Stimulated activated CD8-positive, alpha-beta memory T cell treated with anti-CD3 and anti-CD28 coated beads, Interleukin-15, amount 100 ng/mL, for 24 hours (primary cell): ENCODE measurements at regions not wholly inside any gene's neighbourhood (a gene's known extent, or its start where the extent isn't known, plus 50 kb on each side); places are given as distances from the start of the nearest gene placed in this dataset.

Experiments
- DNase-seq: peaks from one replicate; pipeline ENCODE4 v3.0.0-alpha.2; 2020; ENCODE audit warnings: low read depth

DNA sequence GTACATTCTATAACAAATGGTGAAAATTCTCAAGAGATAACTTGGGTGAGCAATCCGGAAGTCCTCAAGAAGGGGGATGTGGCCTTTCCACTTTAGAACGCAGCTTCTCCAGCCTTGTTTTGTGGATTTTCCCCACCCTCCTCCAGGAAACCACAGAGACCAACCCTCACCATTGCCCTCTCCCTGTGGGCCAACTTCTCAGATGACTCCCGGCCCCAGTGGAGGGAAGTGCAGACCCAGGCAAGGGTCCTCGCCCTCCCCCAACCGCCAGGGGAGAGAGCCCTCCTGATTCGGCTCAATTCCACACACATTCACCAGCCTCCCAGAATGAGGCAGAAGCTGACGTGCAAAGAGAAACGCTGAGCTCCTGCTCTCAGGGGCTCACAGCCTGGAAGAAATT is 277.2 kb downstream of the EIPR1 start:
- DNase-seq = no peak

DNA sequence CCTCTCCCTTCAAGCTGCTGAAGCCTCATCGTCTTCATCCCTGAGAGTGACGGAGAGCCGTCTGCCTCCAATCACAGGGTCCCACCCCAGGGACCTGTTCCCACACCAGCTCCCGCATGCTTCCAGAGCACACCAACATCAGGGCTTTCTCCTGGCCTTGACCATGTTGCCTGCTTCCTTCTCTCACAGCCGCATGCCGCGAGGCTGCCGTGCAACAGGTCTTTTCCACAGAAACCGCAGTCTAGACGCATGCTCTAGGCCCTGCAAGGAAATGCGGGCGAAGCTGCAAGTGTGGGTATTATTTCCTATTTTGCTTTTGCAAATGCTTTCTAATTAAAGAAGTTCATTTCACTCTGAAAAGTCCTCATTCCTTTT is 277.8 kb downstream of the EIPR1 start:
- DNase-seq = no peak

DNA sequence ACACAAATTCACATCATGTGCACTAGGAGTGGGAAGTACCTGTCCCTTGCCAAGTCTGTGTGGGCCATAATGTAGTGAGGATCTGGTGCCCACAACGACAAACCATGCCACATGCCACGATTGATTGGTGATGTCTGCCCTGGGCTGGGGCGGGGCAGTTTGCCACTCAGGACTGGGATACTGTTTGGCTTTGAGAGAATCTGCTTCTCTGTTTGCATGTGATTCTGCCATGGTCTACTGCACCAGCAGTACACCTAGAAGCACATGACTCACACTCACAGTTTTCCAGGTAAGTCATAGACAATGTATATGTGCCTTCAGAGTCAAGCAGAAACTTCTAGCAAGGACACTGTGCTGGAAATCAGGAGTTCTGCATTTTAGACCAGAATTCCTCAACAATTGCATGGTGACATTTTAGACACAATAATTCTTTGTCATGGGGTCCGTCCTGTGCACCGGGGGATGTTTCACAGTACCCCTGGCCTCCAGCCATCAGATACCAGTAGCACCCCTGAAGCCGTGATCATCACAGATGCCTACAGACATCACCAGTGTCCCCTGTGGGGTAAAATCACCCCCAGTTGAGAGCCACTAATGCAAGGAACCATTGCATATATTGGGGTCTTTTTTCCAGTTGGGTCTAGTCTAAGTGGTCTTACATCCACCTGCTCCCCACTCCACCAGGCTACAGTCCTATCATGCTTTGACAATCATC is 278.3 kb downstream of the EIPR1 start:
- DNase-seq = no peak

DNA sequence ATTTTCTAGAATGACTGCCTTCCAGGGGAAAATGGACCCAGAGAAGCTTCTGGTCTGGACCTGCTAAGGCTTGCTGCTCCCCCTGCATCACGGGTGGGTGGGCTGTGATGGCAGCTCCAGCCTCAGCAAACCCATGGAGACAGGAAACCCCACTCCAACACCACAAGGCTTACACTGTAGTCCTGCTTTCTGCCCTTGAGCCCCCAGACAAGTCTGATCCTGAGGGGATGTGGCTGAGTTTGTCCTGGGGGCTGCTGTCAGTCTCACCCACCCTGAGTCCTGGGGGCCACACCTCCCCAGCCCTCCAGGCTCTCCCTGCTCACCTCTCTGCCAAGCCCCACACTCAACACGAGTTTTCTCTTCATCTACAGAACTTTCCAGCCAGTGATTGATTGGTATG is 279.4 kb downstream of the EIPR1 start:
- no peak for DNase-seq

DNA sequence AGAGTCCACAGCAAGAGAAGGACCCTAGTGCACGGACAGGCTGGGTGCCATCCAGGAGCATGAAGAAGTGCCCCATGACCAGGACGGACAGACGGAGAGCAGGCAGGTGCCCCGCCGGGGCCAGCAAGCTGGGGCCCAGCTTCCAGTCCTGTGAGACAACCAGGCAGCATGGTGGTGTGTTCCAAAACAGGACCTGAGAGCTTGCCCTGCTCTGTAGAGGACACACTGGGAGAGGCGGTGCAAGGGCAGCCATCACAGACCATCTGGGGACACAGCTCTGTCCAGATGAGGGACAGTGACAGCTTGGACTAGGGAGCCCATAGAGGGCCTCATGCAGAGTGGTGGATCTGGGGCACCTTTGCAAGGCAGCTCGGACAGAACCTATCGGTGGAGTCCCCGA is 279.8 kb downstream of the EIPR1 start:
- DNase-seq = no peak

DNA sequence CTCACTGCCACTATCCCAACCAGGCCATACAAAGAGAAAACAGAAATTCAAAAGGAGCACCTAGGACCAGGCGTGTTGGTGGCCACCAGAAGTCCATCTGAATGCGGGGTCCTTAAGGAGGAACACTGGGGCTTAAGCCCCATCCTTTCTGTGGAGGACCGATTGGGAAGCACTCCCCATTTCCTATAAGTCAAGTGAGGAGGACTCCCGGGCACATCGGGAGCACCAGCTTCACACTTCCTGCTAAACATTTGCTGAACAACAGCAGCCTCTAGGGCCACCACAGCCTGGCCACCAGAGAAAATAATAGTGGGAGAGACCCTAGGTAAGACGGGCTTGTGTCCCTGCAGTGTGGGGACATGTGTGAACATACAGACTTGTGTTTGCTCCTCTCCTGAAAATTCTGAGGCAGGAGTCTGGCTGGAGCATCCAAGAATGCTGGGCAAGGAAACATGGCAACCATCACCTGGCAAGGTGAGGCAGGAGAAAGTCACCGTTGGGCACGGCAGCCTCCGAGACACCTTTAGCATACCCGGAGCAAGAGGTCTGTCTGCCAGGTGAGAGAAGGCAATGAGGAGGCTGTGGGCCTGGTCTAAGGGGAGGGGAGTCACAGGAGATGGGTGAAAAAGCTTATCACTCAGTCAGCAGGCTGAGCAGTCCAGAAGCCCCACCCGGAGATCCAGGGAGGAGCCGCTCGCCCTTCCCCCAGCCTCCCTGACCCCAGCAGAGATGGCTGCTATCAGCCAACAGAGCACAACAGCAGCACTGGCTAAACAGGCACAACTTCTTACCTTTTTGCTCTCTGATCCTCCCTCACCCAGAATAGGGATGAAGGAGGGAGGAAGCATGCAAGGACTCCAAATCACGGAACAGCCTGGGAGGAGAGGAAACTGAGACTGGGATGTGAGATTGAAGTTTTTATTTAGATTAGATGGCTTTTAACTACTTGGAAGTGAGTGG is 282.3 kb downstream of the EIPR1 start:
- DNase-seq = no peak

DNA sequence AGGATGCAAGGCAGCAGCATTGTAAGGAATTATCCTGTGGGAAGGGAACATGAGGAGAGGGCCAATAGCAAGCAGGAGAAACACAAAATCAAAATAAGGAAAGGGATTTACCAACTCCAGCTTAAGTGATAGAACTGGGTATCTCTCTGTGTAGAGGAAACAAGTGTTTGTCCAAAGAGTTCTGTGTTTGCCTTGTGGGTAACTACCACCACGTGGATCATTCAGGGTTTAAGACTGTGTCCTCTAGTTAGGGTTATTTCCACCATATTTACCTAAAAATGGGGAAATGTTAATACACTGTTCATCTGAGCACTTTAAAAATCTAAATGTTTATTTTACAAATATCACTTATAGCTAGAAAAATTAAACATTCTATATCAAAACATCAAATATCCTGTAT is 283.3 kb downstream of the EIPR1 start:
- no peak for DNase-seq

DNA sequence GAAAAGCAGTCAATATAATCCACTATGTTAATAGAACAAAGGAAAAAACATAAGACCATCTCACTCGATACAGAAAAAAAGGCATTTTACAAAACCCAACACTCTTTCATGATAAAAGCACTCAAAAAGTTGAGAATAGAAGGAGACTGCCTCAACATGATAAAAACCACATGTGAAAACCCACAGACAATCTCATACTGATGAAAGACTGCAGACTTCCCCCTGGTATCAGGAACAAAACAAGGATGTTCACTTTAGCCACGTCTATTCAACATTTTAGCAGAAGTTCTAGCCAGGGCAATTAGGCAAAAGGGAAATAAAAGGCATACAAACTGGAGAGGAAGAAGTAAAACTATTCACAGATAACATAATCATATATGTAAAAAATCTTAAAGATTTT is 285.9 kb downstream of the EIPR1 start:
- no peak for DNase-seq

DNA sequence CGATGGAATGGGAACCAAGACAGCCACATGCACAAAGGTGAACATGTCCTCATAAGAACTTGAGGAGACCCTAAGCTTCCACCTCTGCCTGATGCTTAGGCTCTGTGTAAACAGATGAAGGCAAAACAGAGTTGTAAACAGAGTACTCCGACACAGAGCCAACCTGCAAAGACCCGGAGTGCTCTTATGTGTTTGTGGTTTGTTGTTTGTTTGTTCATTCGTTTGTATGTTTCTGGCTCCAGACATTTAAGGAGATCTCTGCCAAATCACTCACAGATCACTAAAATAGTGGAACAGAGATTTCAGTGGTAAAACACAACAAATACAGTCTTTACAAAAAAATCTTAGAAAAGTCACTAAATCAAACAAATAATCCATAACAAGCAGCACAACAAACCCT is 294.9 kb downstream of the EIPR1 start:
- DNase-seq = no peak

DNA sequence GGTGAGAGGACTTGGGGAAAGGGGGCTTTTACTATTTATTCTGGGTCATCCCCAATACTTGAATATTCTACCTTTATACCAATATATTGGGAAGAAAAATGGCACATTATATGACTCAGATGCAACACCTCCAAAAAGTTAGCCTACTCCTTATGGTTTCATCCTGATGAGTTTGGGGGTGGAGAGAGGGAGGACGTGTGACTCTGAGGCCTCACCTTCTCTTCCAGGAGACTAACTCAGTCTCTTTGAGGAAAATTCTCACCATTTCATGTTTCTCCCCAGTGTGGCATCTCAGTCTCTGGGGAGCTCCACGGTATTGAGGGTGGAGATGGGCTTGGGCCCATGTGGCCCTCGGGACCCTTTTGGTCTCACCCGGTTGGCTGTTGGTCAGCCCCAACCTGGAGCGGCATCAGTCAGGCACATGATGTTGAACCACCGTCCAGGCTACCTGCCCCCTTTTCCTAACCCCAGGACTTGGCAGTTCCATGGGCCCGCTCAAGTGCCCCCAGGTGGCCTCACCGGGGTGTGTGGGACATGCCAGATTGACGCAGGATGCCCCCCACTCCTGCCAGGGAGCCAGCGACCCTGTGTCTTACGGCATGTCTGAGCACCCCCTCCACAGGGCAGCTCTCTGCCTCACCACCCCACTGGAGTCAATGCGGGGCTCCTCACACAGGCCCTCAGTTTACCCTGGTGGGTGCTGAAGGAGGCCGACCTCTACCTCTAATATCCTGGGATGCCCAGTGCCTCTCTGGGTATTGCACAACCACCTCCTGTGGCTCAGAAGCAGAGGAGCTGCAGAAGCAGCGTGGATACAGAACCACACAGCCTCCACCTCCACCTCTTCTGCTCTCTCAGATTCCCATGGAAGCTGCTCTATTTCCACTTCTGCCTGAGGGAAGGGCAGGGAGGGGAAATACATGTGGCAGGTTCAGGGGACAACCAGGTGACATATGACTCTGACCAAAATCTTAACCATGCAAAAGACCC is 297.4 kb downstream of the EIPR1 start:
- no peak for DNase-seq

DNA sequence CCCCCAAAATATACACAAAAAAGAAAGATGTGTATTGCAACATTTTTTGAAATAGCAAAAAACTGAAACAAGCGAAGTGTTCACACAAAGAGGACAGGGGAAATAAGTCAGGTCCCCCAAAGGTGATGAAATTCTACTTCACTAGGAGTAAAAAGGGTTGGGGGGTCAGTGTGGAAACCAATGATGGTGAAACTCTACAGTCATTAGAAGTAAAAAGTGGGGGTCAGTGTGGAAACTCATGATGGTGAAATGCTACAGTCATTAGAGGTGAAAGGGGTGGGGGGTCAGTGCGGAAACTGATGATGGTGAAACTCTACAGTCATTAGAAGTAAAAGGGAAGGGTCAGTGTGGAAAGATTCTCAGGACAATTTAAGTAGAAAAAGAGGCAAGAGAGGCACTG is 298.2 kb downstream of the EIPR1 start:
- DNase-seq = no peak

DNA sequence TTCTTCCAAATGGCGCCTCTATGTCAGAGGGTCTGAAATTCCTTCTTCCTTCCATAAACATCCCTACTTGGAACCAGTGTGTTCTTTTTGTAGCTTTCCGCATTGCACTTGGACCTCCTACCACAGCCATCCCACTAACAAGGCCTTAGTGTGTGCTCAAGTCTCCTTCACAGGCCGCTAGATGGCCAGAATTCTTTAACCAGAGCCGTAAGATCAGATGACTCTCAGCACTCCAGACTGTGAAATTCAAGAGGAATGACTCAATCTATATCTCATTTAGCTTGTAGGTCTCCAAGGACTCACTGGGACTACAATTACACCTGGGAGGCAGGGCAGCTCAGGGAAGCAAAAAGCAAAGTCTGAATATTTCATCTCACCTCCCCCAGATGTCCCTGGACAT is 298.9 kb downstream of the EIPR1 start:
- DNase-seq = no peak

DNA sequence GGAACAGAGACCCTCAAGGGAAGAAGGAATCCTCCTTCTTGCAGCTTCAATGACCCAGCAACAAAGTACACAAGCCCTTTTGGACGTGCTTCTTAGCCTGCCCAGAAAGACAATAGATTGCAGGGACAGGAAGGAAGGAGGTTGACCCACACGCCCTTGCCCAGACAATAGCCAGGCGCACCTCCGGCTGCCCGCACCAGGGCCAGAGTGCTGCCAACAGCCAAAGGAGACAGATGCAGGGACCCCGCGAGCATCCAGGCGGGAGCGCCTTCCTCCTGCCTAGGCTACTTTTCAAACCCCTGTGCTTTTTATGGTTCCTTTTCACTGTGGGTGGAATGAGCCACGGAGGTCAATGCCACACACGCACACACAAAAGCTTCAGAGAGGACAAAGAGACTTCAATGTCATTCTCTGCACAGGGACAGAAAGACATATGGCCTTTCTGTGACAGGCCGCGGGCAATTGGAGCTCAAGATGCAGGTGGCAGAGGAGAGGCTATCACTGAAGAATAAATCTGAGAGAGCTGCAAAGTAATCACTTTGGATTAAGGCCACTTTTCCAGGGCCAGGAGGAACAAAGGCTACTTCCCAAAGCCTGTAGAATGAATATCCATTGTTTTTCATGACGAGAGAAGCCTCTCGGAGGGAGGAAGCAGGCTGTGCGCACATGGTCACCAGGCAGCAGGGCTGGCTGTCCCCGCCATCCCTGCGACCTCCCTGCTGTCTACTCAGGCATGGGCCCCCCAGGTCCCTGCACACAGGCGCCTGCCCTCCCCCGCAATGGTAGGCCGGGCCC is 300.6 kb downstream of the EIPR1 start:
- DNase-seq = no peak

DNA sequence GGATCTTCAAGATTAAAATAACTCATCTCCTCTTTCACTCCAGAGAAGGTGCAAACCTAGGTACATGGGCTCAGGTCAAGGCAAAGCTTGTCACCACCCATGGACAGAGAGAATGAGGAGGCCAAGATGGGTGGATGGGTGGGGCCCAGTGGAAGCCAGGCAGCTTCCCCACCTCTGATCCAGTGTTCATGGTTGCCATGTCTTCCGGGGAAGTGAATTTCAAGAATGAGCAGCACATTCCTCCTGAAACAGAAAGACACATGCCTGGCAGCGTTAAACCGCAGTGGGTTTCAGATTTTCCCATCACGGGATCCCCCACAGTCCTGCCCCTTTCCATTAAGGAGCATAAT is 301.7 kb downstream of the EIPR1 start:
- no peak for DNase-seq

DNA sequence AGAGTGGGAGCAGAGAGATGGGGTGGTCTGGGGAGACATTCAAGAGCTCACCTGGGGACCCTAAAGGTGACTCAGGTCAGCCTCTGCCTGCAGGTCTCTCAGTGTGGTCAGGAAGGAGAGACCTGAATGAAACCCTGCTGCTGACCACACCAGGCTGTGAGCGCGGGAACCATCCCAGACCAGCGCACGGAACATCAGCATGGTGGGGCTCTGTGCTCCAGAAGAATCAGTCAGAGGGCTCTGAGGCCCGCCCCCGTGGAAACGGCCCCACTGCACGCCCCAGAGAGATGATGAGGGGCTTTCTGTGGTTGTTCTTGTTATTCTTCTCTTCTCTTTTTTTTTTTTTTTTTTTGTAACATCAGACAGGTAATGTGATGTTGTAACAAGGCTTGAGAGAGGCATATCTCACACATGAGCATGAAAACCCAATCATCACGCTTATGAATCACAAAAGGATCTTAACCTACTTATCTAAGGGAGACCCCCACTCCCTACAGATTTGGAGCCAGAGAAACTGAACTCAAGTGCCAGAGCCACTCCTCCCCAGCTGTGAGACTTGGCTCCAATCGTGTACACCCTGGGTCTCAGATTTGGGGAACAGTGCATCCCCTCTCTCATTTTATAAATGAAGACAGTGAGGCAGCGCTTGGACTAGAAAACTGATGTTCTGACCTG is 302.2 kb downstream of the EIPR1 start:
- DNase-seq = no peak

DNA sequence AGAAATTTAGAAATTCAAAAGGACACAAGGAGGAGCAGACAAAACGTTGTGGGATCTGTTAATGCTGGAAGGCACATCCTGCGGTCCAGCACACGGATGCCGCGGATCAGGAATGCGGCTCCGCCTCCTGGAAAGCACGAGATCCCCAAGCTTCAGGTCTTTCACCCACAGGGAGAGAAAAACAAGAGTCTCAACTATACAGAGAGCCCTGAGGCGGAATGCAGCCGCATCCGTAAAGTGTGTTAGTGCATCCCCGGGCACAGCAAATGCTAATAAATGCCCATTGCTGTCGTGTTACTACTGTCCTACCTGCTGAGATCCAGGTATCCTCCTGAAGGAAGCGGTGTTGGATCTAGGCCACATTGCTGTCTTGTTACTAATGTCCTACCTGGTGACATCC is 303.9 kb downstream of the EIPR1 start:
- DNase-seq = no peak

DNA sequence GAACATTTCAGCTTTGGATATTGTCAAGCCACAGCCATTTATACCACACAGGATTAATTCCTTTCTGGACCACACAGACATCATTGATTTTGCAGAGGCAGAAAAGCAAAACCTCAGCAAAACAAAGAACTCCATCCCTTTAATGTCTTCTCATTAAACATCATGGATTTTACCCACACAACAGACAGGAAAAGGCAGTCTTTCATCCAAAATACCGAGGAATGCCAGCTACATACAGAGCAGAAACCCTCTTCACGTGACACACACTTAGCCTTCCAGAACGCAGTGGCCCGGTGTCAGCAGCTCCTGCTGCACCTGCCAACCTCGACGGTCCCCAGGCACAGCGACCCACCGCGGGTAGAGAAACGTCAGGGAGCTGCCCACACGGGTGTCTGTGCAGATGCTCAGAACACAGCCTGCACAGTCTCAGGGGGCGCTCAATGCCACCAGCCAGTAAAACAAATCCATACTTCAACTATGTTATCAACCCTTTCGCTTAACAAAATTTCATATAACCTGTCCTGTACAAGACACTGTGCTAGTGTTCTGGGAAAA is 304.5 kb downstream of the EIPR1 start:
- no peak for DNase-seq

DNA sequence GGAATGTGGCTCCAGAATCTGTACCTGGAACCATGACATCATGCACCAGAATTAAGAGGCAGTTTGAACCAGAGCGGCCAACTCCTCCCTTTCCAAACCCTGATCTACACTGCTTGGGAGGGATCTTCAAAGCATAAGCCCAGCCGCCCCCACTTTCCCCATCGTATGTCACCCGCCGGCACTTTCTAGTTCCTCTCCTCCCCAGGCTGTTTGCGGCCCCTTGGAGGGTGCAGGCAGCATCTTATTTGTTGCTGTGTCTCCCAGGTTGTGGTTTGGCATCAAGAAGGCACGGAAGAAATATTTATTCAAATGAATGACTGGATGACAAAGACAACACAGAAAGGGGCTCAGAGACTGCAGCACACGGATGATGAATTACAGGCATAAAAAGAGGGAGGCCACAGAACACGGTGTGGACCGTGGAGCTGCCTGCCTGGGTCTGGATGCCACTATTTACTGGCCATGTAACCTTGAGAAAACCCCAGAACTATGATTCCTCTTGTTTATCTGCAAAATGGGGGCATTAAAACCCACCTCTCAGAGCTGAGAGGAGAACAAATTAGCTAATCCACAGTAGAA is 305.8 kb downstream of the EIPR1 start:
- no peak for DNase-seq

DNA sequence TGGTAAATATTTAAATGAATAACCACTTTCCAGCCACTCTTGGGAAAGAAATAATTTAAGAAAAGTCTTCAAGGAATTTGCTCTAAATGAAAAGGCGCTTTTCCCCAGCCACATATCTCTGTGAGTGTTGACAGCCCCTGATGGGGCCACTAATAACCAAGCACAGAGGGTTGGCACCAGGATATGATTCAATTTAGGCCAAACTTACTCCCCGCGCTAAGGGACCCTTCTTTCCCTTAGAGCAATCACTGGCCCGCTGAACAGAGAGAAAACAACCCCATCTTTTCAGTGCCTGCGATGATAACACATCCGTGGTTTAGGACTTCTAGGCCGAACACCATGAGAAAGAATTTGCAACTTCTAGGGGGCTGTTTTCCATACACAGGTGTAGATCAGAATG is 310.8 kb downstream of the EIPR1 start:
- DNase-seq = no peak

DNA sequence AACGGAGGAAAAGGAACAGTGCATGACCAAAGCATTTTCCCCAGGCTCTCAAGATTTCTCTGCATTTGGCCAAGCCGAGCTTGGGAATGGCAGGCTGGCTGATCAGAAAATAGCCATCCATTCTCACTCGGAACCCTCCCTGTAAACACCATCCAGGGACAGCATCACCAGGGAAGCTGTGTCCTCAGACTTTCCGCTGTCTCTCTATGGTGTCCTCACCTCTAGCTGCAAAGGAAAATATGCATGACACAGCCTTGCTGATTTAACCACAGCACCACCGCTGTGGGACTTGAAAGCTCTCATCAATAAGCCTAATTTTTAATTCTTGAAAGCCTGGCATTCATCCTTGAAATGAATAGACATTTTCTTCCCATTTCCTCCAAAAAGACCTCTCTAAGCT is 311.7 kb downstream of the EIPR1 start:
- no peak for DNase-seq
